NCI-H526 (cell line): ENCODE measurements at regions not wholly inside any gene's neighbourhood (a gene's known extent, or its start where the extent isn't known, plus 50 kb on each side); places are given as distances from the start of the nearest gene placed in this dataset.

Experiments used
- DNase-seq, 2 experiments: peaks; one replicate each; lab custom pipeline; 2025; lab: John Stamatoyannopoulos, UW

GRCh38 chr6:163835439-163836171, 421.1 kb downstream of the QKI start:
- no peak for DNase-seq

- DNase-seq = no peak
These were observed 419.9 kb downstream of the QKI start for GRCh38 chr6:163834226-163834970.

GRCh38 chr6:163831736-163832135, 417.2 kb downstream of the QKI start:
- no peak for DNase-seq

GRCh38 chr6:163830641-163831040, 416.1 kb downstream of the QKI start:
- DNase-seq = no peak

- no peak for DNase-seq
These were observed 413.7 kb downstream of the QKI start for GRCh38 chr6:163828038-163828795.

GRCh38 chr6:163827143-163827542, 412.6 kb downstream of the QKI start:
- no peak for DNase-seq

GRCh38 chr6:163826629-163827028, 412.1 kb downstream of the QKI start:
- no peak for DNase-seq

- no peak for DNase-seq
These were observed 410.5 kb downstream of the QKI start for GRCh38 chr6:163825033-163825432.

- DNase-seq = no peak
These were observed 409.1 kb downstream of the QKI start for GRCh38 chr6:163823577-163823976.

GRCh38 chr6:163820745-163821458, 406.4 kb downstream of the QKI start:
- DNase-seq = no peak

- DNase-seq = no peak
These were observed 405.7 kb downstream of the QKI start for GRCh38 chr6:163820171-163820570.

- no peak for DNase-seq
These were observed 404.2 kb downstream of the QKI start for GRCh38 chr6:163818719-163819118.

GRCh38 chr6:163816441-163816840, 401.9 kb downstream of the QKI start:
- no peak for DNase-seq

GRCh38 chr6:163815796-163816195, 401.3 kb downstream of the QKI start:
- no peak for DNase-seq

GRCh38 chr6:163814494-163815364, 400.2 kb downstream of the QKI start:
- no peak for DNase-seq

- DNase-seq = no peak
These were observed 399.5 kb downstream of the QKI start for GRCh38 chr6:163813979-163814493.

GRCh38 chr6:163811317-163811716, 396.8 kb downstream of the QKI start:
- no peak for DNase-seq

- no peak for DNase-seq
These were observed 394.8 kb downstream of the QKI start for GRCh38 chr6:163809364-163809763.

GRCh38 chr6:163808871-163809270, 394.4 kb downstream of the QKI start:
- no peak for DNase-seq

- DNase-seq = no peak
These were observed 393.7 kb downstream of the QKI start for GRCh38 chr6:163808231-163808630.
